Spleen (tissue), 11 donors: ENCODE measurements at regions not wholly inside any gene's neighbourhood (a gene's known extent, or its start where the extent isn't known, plus 50 kb on each side); places are given as distances from the start of the nearest gene placed in this dataset.

Experiments used
- DNase-seq: peaks from one replicate; pipeline ENCODE4 v3.0.0-alpha.2; 2020
- H3K27ac ChIP-seq, 8 donors: fragments of 200-600 bp; sonication (generic) in 7 of 8; 1 replicate in 4 of 8; 2 replicates in 4 of 8; pipeline versions ENCODE4 v1.5.0 to v1.8.0; 2016 to 2021; ENCODE audit warnings: inconsistent platforms in 4 of 8, mild to moderate bottlenecking in 4 of 8, moderate library complexity in 1 of 8
- H3K27me3 ChIP-seq, 7 donors: fragments of 200-600 bp; sonication (generic) in 6 of 7; replicated peaks in 1 of 7; 1 replicate in 4 of 7; 2 replicates in 3 of 7; pipeline versions ENCODE4 v1.5.0 to v1.8.0; 2016 to 2021; ENCODE audit warnings: inconsistent platforms in 3 of 7, mild to moderate bottlenecking in 1 of 7
- H3K36me3 ChIP-seq, 6 donors: fragments of 200-600 bp; sonication (generic) in 5 of 6; 1 replicate in 4 of 6; 2 replicates in 2 of 6; pipeline versions ENCODE4 v1.5.0 to v1.8.0; 2016 to 2021; ENCODE audit warnings: inconsistent platforms in 2 of 6
- H3K4me1 ChIP-seq, 6 donors: fragments of 200-600 bp; sonication (generic) in 5 of 6; 1 replicate in 3 of 6; 2 replicates in 3 of 6; pipeline versions ENCODE4 v1.5.0 to v1.8.0; 2016 to 2021; ENCODE audit warnings: inconsistent platforms in 3 of 6
- H3K4me3 ChIP-seq, 8 donors: fragments of 200-600 bp; sonication (generic) in 7 of 8; 1 replicate in 4 of 8; 2 replicates in 4 of 8; pipeline versions ENCODE4 v1.5.0 to v1.8.0; 2016 to 2021; ENCODE audit warnings: inconsistent platforms in 4 of 8, mild to moderate bottlenecking in 4 of 8, moderate library complexity in 2 of 8
- H3K9me3 ChIP-seq, 8 donors: fragments of 200-600 bp; sonication (generic) in 7 of 8; 1 replicate in 4 of 8; 2 replicates in 4 of 8; pipeline versions ENCODE4 v1.5.0 to v1.8.0; 2016 to 2021; ENCODE audit warnings: inconsistent platforms in 4 of 8
- CTCF ChIP-seq, 11 experiments: fragments of 200-600 bp in 7 of 11; fragments of 450-650 bp in 4 of 11; sonication (generic) in 4 of 11; IDR thresholded peaks in 8 of 11; conservative IDR thresholded peaks in 3 of 11; 1 replicate in 7 of 11; 2 replicates in 4 of 11; pipeline versions ENCODE4 v1.4.0 to v1.8.0; 2016 to 2021; ENCODE audit warnings: antibody characterized with exemption in 11 of 11, inconsistent platforms in 4 of 11, mild to moderate bottlenecking in 1 of 11
- POLR2A ChIP-seq, 3 donors: fragments of 450-650 bp; IDR thresholded peaks; one replicate each; pipeline ENCODE4 v1.5.1; 2017; ENCODE audit warnings: antibody characterized with exemption in 3 of 3, mild to moderate bottlenecking in 1 of 3
- POLR2AphosphoS5 ChIP-seq, 3 donors: sonication (generic); formaldehyde crosslinking; IDR thresholded peaks; one replicate each; pipeline ENCODE4 v1.5.1; 2017; ENCODE audit warnings: antibody characterized with exemption in 3 of 3
- WGBS, 5 donors: extraction: QIAGEN DNeasy Blood & Tissue Kit in 3 of 5; methylation state at CpG; one replicate each; pipeline versions ENCODE4 v1.1.5 to v1.1.7; 2013 to 2018; 5-methylcytosine and 5-hydroxymethylcytosine counted together
- intact Hi-C: fragments of 100-400 bp; cut with DNase I; formaldehyde crosslinking; loops from one replicate; pipeline ENCODE4 v1.15.0; 2023; ENCODE audit warnings: low total_unique reads
- donor health status: healthy with polysubstance abuse.
- donor health status: DM: no; HTN: no; CAD: no; lungs with moderate emphysema.
- donor health status: DM: no; HTN: no; CAD: no.
- donor health status: Bipolar disorder and iron deficiency.
- donor health status: healthy.
- donor health status: DM: no; HTN: no; CAD: no.
- donor health status: DM: yes; HTN: yes; CAD: no.

- 62 to 78% (median 68%) methylated on average over 9 of the region's 9 CpGs for WGBS, 5 donors
- no peaks in the 10 kb centered on the region for H3K4me1 ChIP-seq
- peaks cover 0 to 7% (median 4%) of the 10 kb centered on the region in 8 donors for H3K9me3 ChIP-seq
- intact Hi-C loops, result no loop called here
- no peak overlapping the region for H3K4me3 ChIP-seq
- no peak overlapping the region for H3K27ac ChIP-seq
- TF ChIP-seq CTCF (IDR thresholded peaks at IDR 0.05 in 8 of 11, conservative IDR thresholded peaks at IDR 0.05 in 3 of 11) (no peak), POLR2AphosphoS5 (IDR thresholded peaks at IDR 0.05) (no peak), POLR2A (IDR thresholded peaks at IDR 0.05) (no peak)
- no peaks in the 10 kb centered on the region for H3K36me3 ChIP-seq
- peaks cover 0 to 41% (median 0%) of the 10 kb centered on the region in 7 donors for H3K27me3 ChIP-seq
- no peak for DNase-seq
Observed at GRCh38 chr16:54503011-54503855, 216.6 kb upstream of the IRX3 start.

- Histone ChIP-seq H3K9me3 (peaks cover 0 to 21% (median 10%) of the 10 kb centered on the region in 8 donors), H3K4me3 (no peak overlapping the region), H3K27ac (no peak overlapping the region), H3K27me3 (peaks cover 0 to 26% (median 0%) of the 10 kb centered on the region in 7 donors), H3K4me1 (no peaks in the 10 kb centered on the region), H3K36me3 (no peaks in the 10 kb centered on the region)
- intact Hi-C loops, result no loop called here
- no peak for DNase-seq
- 75 to 93% (median 83%) methylated on average over 1 of the region's 1 CpG for WGBS, 5 donors
- TF ChIP-seq POLR2AphosphoS5 (IDR thresholded peaks at IDR 0.05), result no peak
- no peak for TF ChIP-seq CTCF (IDR thresholded peaks at IDR 0.05 in 8 of 11, conservative IDR thresholded peaks at IDR 0.05 in 3 of 11)
- TF ChIP-seq POLR2A (IDR thresholded peaks at IDR 0.05), result no peak
Observed at GRCh38 chr16:54501797-54502196, 215.2 kb upstream of the IRX3 start.

GRCh38 chr16:54493594-54493993 is 207.0 kb upstream of the IRX3 start:
- Histone ChIP-seq H3K27me3 (no peaks in the 10 kb centered on the region), H3K4me1 (no peaks in the 10 kb centered on the region), H3K27ac (no peak overlapping the region), H3K36me3 (no peaks in the 10 kb centered on the region), H3K4me3 (no peak overlapping the region), H3K9me3 (peaks cover 0 to 20% (median 8%) of the 10 kb centered on the region in 8 donors)
- no peak for DNase-seq
- intact Hi-C loops, result no loop called here
- 82 to 94% (median 90%) methylated on average over 3 of the region's 3 CpGs for WGBS, 5 donors
- TF ChIP-seq CTCF (IDR thresholded peaks at IDR 0.05 in 8 of 11, conservative IDR thresholded peaks at IDR 0.05 in 3 of 11) (no peak), POLR2A (IDR thresholded peaks at IDR 0.05) (no peak), POLR2AphosphoS5 (IDR thresholded peaks at IDR 0.05) (no peak)

GRCh38 chr16:54493061-54493460 is 206.5 kb upstream of the IRX3 start:
- no peak overlapping the region for H3K4me3 ChIP-seq
- 85 to 90% (median 89%) methylated on average over 2 of the region's 2 CpGs for WGBS, 5 donors
- DNase-seq, result no peak
- no peak overlapping the region for H3K27ac ChIP-seq
- peaks cover 0 to 15% (median 3%) of the 10 kb centered on the region in 8 donors for H3K9me3 ChIP-seq
- H3K27me3 ChIP-seq, result no peaks in the 10 kb centered on the region
- no peaks in the 10 kb centered on the region for H3K36me3 ChIP-seq
- TF ChIP-seq CTCF (IDR thresholded peaks at IDR 0.05 in 8 of 11, conservative IDR thresholded peaks at IDR 0.05 in 3 of 11) (no peak), POLR2AphosphoS5 (IDR thresholded peaks at IDR 0.05) (no peak), POLR2A (IDR thresholded peaks at IDR 0.05) (no peak)
- H3K4me1 ChIP-seq, result no peaks in the 10 kb centered on the region
- intact Hi-C loops, result no loop called here
